ENCODE measurements at regions not wholly inside any gene's neighbourhood (a gene's known extent, or its start where the extent isn't known, plus 50 kb on each side); places are given as distances from the start of the nearest gene placed in this dataset.

DNA sequence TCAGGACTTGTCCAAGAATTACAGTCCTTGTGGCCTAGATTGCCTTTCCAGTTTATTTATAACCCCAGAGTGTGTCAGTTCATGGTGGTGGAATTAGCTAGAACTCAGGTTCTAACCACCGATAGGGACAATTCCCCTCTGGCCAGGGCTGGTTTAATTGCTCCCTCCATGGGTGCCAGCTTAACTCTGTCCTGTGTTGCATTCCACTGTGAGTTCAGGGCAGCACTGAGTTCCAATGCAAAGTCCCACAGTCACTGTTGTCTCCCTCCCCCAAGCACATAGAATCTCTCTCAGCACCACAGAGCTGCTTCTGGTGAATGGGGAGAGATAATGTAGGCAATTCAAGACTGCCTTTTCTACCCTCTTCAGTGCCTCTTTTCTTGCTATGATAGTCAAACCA, 82.5 kb upstream of the TNFRSF21 start:
- no peak for TF ChIP-seq CTCF (IDR thresholded peaks at IDR 0.05)
- no peak for TF ChIP-seq POLR2A (IDR thresholded peaks at IDR 0.05)
